Gastrocnemius medialis (tissue), 4 donors: ENCODE measurements at regions not wholly inside any gene's neighbourhood (a gene's known extent, or its start where the extent isn't known, plus 50 kb on each side); places are given as distances from the start of the nearest gene placed in this dataset.

Source experiments
- ATAC-seq, 2 donors: fragments of 150-250 bp; one replicate each; pipeline ENCODE4 v1.9.1; 2016
- DNase-seq, 2 donors: peaks; one replicate each; pipeline ENCODE4 v3.0.0-alpha.2; 2019
- H3K27ac ChIP-seq, 4 donors: fragments of 200-600 bp; sonication (generic); 1 replicate in 1 of 4; 2 replicates in 3 of 4; pipeline ENCODE4 v1.5.1; 2016 to 2018; ENCODE audit warnings: mild to moderate bottlenecking in 2 of 4, moderate library complexity in 1 of 4
- H3K27me3 ChIP-seq, 3 donors: fragments of 200-600 bp; sonication (generic) in 2 of 3; 1 replicate in 1 of 3; 2 replicates in 2 of 3; pipeline versions ENCODE4 v1.5.1 to v1.6.0; 2016 to 2019; ENCODE audit warnings: mild to moderate bottlenecking in 1 of 3, moderate library complexity in 1 of 3
- H3K36me3 ChIP-seq, 2 donors: fragments of 200-600 bp; sonication (generic) in 1 of 2; one replicate each; pipeline ENCODE4 v1.5.1; 2017 to 2018
- H3K4me1 ChIP-seq, 2 donors: fragments of 200-600 bp; sonication (generic) in 1 of 2; one replicate each; pipeline ENCODE4 v1.5.1; 2016 to 2017; ENCODE audit warnings: mild to moderate bottlenecking in 2 of 2
- H3K4me3 ChIP-seq, 4 donors: fragments of 200-600 bp; sonication (generic) in 3 of 4; 1 replicate in 1 of 4; 2 replicates in 3 of 4; pipeline ENCODE4 v1.5.1; 2016 to 2019; ENCODE audit warnings: mild to moderate bottlenecking in 2 of 4
- H3K9me3 ChIP-seq, 3 donors: fragments of 200-600 bp; sonication (generic) in 2 of 3; 1 replicate in 1 of 3; 2 replicates in 2 of 3; pipeline ENCODE4 v1.5.1; 2016 to 2019
- CTCF ChIP-seq, 5 experiments: fragments of 450-650 bp in 3 of 5; fragments of 200-600 bp in 2 of 5; sonication (generic) in 2 of 5; IDR thresholded peaks in 4 of 5; conservative IDR thresholded peaks in 1 of 5; 1 replicate in 4 of 5; 2 replicates in 1 of 5; pipeline ENCODE4 v1.5.1; 2016 to 2019; ENCODE audit warnings: antibody characterized with exemption in 5 of 5, mild to moderate bottlenecking in 3 of 5, moderate library complexity in 3 of 5
- POLR2A ChIP-seq, 2 donors: fragments of 450-650 bp; IDR thresholded peaks; one replicate each; pipeline ENCODE4 v1.6.1; 2017; ENCODE audit warnings: antibody characterized with exemption in 2 of 2, mild to moderate bottlenecking in 2 of 2, moderate library complexity in 2 of 2
- in situ Hi-C, 4 donors: fragments of 200-750 bp; cut with MboI; loops; one replicate each; pipeline versions ENCODE4 v1.15.0 to v1.8.0; 2017; ENCODE audit warnings: low sequenced_read_pairs in 4 of 4
- intact Hi-C: fragments of 100-400 bp; cut with DNase I; formaldehyde crosslinking; loops from one replicate; pipeline ENCODE4 v1.15.1; 2023; ENCODE audit warnings: low total_unique reads

- Histone ChIP-seq H3K27me3 (peaks cover 0 to 7% (median 0%) of the 10 kb centered on the region in 3 donors), H3K36me3 (no peaks in the 10 kb centered on the region), H3K4me1 (no peaks in the 10 kb centered on the region), H3K4me3 (no peak overlapping the region), H3K9me3 (peaks cover 0 to 7% (median 0%) of the 10 kb centered on the region in 3 donors), H3K27ac (no peak overlapping the region)
- in situ Hi-C loops, result no loop called here
- no peak for DNase-seq
- ATAC-seq, result no peak
- TF ChIP-seq POLR2A (IDR thresholded peaks at IDR 0.05), result no peak
- TF ChIP-seq CTCF (IDR thresholded peaks at IDR 0.05 in 4 of 5, conservative IDR thresholded peaks at IDR 0.05 in 1 of 5), result no peak
- intact Hi-C loops, result no loop called here
Observed at GRCh38 chr22:49697047-49697446, 130.6 kb downstream of the BRD1 start.

- intact Hi-C loops, result no loop called here
Observed at GRCh38 chr22:49694462-49695260, 133.0 kb downstream of the BRD1 start.

GRCh38 chr22:49693848-49694247 lies 133.8 kb downstream of the BRD1 start:
- no peak overlapping the region for H3K4me3 ChIP-seq
- no peak overlapping the region for H3K27ac ChIP-seq
- ATAC-seq (no peak), DNase-seq (no peak)
- TF ChIP-seq CTCF (IDR thresholded peaks at IDR 0.05 in 4 of 5, conservative IDR thresholded peaks at IDR 0.05 in 1 of 5), result no peak
- TF ChIP-seq POLR2A (IDR thresholded peaks at IDR 0.05), result no peak
- in situ Hi-C loops, result no loop called here
- intact Hi-C loops, result no loop called here
- H3K4me1 ChIP-seq, result no peaks in the 10 kb centered on the region
- peaks cover 0 to 3% (median 0%) of the 10 kb centered on the region in 3 donors for H3K27me3 ChIP-seq
- H3K36me3 ChIP-seq, result no peaks in the 10 kb centered on the region
- H3K9me3 ChIP-seq, result no peaks in the 10 kb centered on the region

More at GRCh38 chr22:49694462-49695260, 133.0 kb downstream of the BRD1 start:
- TF ChIP-seq POLR2A (IDR thresholded peaks at IDR 0.05) (no peak), CTCF (IDR thresholded peaks at IDR 0.05 in 4 of 5, conservative IDR thresholded peaks at IDR 0.05 in 1 of 5) (no peak)
- no peak overlapping the region for H3K4me3 ChIP-seq
- H3K4me1 ChIP-seq, result no peaks in the 10 kb centered on the region
- H3K9me3 ChIP-seq, result no peaks in the 10 kb centered on the region
- H3K27me3 ChIP-seq, result peaks cover 0 to 2% (median 0%) of the 10 kb centered on the region in 3 donors
- in situ Hi-C loops, result no loop called here
- DNase-seq, result no peak
- no peak for ATAC-seq
- no peak overlapping the region for H3K27ac ChIP-seq
- H3K36me3 ChIP-seq, result no peaks in the 10 kb centered on the region

GRCh38 chr22:49693416-49693815 lies 134.3 kb downstream of the BRD1 start:
- no peaks in the 10 kb centered on the region for H3K4me1 ChIP-seq
- ATAC-seq, result no peak
- H3K36me3 ChIP-seq, result no peaks in the 10 kb centered on the region
- peaks cover 0 to 3% (median 0%) of the 10 kb centered on the region in 3 donors for H3K27me3 ChIP-seq
- in situ Hi-C loops, result no loop called here
- TF ChIP-seq CTCF (IDR thresholded peaks at IDR 0.05 in 4 of 5, conservative IDR thresholded peaks at IDR 0.05 in 1 of 5) (no peak), POLR2A (IDR thresholded peaks at IDR 0.05) (no peak)
- H3K27ac ChIP-seq, result no peak overlapping the region
- H3K9me3 ChIP-seq, result no peaks in the 10 kb centered on the region
- H3K4me3 ChIP-seq, result no peak overlapping the region
- no peak for DNase-seq
- intact Hi-C loops, result no loop called here
